Caco-2 (cell line): ENCODE measurements at regions not wholly inside any gene's neighbourhood (a gene's known extent, or its start where the extent isn't known, plus 50 kb on each side); places are given as distances from the start of the nearest gene placed in this dataset.

Experiments used
- BruUV-seq: library from RNA; stranded (reverse); fragments of 400-500 nt; replicated peaks from 2 replicates; lab custom pipeline; 2021; lab: Mats Ljungman, UMichigan
- CTCF ChIA-PET: fragments of 300-600 bp; sonication (Branson Sonifier 250); formaldehyde crosslinking; loops from one replicate; lab custom pipeline; 2022; ENCODE audit warnings: antibody characterized with exemption; lab: Charles Lee
- POLR2A ChIA-PET: fragments of 300-600 bp; sonication (Branson Sonifier 250); formaldehyde crosslinking; loops from one replicate; lab custom pipeline; 2022; ENCODE audit warnings: antibody characterized with exemption; lab: Charles Lee
- DNase-seq, 2 experiments: peaks; one replicate each; pipeline versions ENCODE4 v3.0.0 to v3.0.0-alpha.2; 2020 to 2022
- H3K27me3 ChIP-seq: replicated peaks from 2 replicates; pipeline ENCODE4 v1.6.0; 2011; ENCODE audit warnings: low read length; ENCODE audit not compliant: control insufficient read depth, insufficient read depth
- H3K36me3 ChIP-seq: 2 replicates; pipeline ENCODE4 v1.5.1; 2011; ENCODE audit warnings: low read length; ENCODE audit not compliant: control insufficient read depth, insufficient read depth
- H3K4me1 ChIP-seq: fragments of 250-450 bp; sonication (Bioruptor Pico); 2 replicates; pipeline ENCODE4 v1.5.1; 2020; ENCODE audit warnings: mild to moderate bottlenecking
- H3K4me3 ChIP-seq: 2 replicates; pipeline ENCODE4 v1.5.1; 2011; ENCODE audit warnings: low read depth, mild to moderate bottlenecking, control low read depth, low read length
- H3K9me3 ChIP-seq: fragments of 250-450 bp; sonication (Bioruptor Pico); 2 replicates; pipeline ENCODE4 v1.5.1; 2020; ENCODE audit warnings: mild to moderate bottlenecking, moderate library complexity
- H3K27ac Mint-ChIP-seq: one replicate; pipeline ENCODE4 v1.8.0; 2022; ENCODE audit warnings: mixed read lengths; ENCODE audit not compliant: unreplicated experiment
- H3K27me3 Mint-ChIP-seq: one replicate; pipeline ENCODE4 v1.8.0; 2022; ENCODE audit warnings: mixed read lengths; ENCODE audit not compliant: insufficient read depth, unreplicated experiment
- H3K36me3 Mint-ChIP-seq: one replicate; pipeline ENCODE4 v1.8.0; 2022; ENCODE audit warnings: mild to moderate bottlenecking, mixed read lengths; ENCODE audit not compliant: insufficient read depth, unreplicated experiment
- H3K4me1 Mint-ChIP-seq: one replicate; pipeline ENCODE4 v1.8.0; 2022; ENCODE audit warnings: low read depth, mixed read lengths; ENCODE audit not compliant: unreplicated experiment
- H3K4me3 Mint-ChIP-seq: one replicate; pipeline ENCODE4 v1.8.0; 2022; ENCODE audit warnings: mild to moderate bottlenecking, moderate library complexity, mixed read lengths; ENCODE audit not compliant: unreplicated experiment
- H3K9me3 Mint-ChIP-seq: one replicate; pipeline ENCODE4 v1.8.0; 2022; ENCODE audit warnings: mixed read lengths; ENCODE audit not compliant: unreplicated experiment
- intact Hi-C: fragments of 100-400 bp; cut with micrococcal nuclease; formaldehyde crosslinking; loops from one replicate; pipeline ENCODE4 v1.10.0; 2022; ENCODE audit not compliant: unreplicated experiment
- TF ChIP-seq, protein P1 (sequence below), 2 experiments: fragments of 200-600 bp in 1 of 2; IDR thresholded peaks; 1 replicate in 1 of 2; 2 replicates in 1 of 2; pipeline versions ENCODE4 v1.5.1 to v1.8.0; 2011 to 2022; ENCODE audit warnings: antibody characterized with exemption in 1 of 2, control low read depth in 1 of 2, inconsistent platforms in 1 of 2, low read depth in 1 of 2, low read length in 1 of 2, mild to moderate bottlenecking in 1 of 2, moderate library complexity in 1 of 2; ENCODE audit not compliant: insufficient read depth in 1 of 2, severe bottlenecking in 1 of 2, unreplicated experiment in 1 of 2

DNA sequence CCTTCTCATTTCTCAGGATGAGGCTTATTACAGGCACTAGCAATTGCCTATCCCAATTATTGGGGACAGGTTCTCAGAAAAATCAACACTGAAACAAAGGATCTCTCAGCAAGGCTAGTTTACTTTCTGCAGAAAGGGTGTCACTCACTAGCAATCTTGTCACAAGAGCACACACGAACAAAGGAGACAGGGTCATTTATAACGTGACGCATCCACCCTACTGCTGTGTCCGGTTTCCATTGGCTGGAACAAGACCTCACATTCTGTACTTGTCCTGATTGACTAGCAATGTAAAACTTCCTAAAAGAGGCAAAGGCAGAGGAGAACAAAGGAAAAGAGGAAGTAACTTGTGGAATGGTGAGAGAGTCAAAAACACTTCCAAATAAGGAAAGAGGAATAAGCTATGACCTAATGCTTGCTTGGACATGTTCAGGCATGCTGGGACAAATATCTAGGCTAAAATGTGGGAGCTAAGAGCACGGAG lies 160.2 kb upstream of the STXBP5 start:
- TF ChIP-seq, protein P1, sequence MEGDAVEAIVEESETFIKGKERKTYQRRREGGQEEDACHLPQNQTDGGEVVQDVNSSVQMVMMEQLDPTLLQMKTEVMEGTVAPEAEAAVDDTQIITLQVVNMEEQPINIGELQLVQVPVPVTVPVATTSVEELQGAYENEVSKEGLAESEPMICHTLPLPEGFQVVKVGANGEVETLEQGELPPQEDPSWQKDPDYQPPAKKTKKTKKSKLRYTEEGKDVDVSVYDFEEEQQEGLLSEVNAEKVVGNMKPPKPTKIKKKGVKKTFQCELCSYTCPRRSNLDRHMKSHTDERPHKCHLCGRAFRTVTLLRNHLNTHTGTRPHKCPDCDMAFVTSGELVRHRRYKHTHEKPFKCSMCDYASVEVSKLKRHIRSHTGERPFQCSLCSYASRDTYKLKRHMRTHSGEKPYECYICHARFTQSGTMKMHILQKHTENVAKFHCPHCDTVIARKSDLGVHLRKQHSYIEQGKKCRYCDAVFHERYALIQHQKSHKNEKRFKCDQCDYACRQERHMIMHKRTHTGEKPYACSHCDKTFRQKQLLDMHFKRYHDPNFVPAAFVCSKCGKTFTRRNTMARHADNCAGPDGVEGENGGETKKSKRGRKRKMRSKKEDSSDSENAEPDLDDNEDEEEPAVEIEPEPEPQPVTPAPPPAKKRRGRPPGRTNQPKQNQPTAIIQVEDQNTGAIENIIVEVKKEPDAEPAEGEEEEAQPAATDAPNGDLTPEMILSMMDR (IDR thresholded peaks at IDR 0.05; ENCODE audit: insufficient read depth in 1 of 2, low read depth in 1 of 2, low read length in 1 of 2, severe bottlenecking in 1 of 2, unreplicated experiment in 1 of 2) = no peak
- no peaks in the 10 kb centered on the region for H3K27me3 Mint-ChIP-seq
- no peak for DNase-seq
- Histone ChIP-seq H3K27me3 (no peaks in the 10 kb centered on the region), H3K36me3 (no peaks in the 10 kb centered on the region), H3K4me1 (no peaks in the 10 kb centered on the region), H3K9me3 (no peaks in the 10 kb centered on the region; the same call in 1 of the 2 replicates), H3K4me3 (no peak overlapping the region)
- CTCF ChIA-PET = no interaction called here
- no peak overlapping the region for H3K27ac Mint-ChIP-seq
- intact Hi-C loops = loop anchor here (2.0 kb wide), 1 partner anchor 59 kb away; no protein-coding TSS in a partner anchor
- H3K4me3 Mint-ChIP-seq = no peak overlapping the region
- POLR2A ChIA-PET = no interaction called here
- peaks cover 28% of the 10 kb centered on the region for H3K9me3 Mint-ChIP-seq
- no peaks in the 10 kb centered on the region for H3K36me3 Mint-ChIP-seq
- BruUV-seq = no TSS peak
- no peaks in the 10 kb centered on the region for H3K4me1 Mint-ChIP-seq

DNA sequence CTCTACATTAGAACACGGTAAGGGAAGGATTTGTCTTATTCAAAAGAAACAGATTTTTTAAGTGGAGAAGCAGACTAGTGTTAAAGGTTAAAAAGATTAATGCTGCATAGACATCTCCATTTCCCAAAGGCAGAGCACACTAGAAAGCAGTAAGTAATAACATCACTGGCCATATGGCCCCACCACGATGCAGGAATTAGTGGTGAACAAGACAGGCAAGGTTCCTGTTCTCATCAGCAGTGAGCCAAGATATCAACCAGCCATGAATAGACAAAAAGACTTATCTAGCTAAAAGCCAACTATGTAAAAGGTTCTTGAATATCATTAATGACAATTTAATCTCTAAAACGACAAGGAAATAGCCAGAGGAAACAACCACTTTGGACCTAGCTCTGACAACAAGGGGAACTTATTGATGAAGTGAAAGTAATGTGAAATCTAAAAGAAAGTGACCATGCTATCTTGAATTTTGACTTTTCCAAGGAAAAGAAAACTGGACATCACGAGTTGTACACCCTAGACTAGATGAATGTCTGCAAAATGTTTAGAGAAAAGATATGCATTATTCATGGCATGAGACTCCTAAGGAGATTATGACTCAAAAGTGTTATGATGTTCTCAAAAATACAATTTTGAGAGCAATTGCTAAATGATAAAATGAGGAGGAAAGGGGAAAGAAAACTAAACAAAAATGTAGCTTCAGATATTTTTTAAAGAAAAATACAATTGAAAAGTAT lies 157.9 kb upstream of the STXBP5 start:
- Histone ChIP-seq H3K9me3 (no peaks in the 10 kb centered on the region; the same call in 1 of the 2 replicates), H3K27me3 (no peaks in the 10 kb centered on the region), H3K4me3 (no peak overlapping the region), H3K36me3 (no peaks in the 10 kb centered on the region), H3K4me1 (no peaks in the 10 kb centered on the region)
- DNase-seq = no peak
- intact Hi-C loops = no loop called here
- BruUV-seq = no TSS peak
- Mint-ChIP-seq H3K36me3 (no peaks in the 10 kb centered on the region), H3K27ac (no peak overlapping the region), H3K4me1 (peaks cover 6% of the 10 kb centered on the region), H3K27me3 (no peaks in the 10 kb centered on the region), H3K4me3 (no peak overlapping the region), H3K9me3 (peaks cover 28% of the 10 kb centered on the region)
- CTCF ChIA-PET = no interaction called here
- TF ChIP-seq, protein P1 (IDR thresholded peaks at IDR 0.05; ENCODE audit: insufficient read depth in 1 of 2, low read depth in 1 of 2, low read length in 1 of 2, severe bottlenecking in 1 of 2, unreplicated experiment in 1 of 2) = no peak
- POLR2A ChIA-PET = no interaction called here

DNA sequence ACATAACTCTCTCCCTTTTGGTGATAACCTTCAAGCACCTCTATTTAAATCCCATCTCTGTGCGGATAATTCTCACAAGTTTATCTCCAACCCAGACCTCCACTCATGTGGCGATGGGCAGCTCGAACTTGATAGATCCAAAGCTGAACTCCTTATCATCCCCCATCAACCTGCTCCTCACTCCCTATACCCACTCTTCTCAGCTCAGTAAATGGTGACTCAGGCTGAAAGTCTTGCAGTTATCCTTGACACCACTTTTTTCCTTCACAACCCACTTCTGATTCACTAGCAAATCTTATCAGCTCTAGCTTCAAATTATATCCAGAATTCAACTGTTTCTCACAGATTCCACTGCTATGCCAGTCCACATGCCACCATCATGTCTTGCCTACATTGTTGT lies 155.3 kb upstream of the STXBP5 start:
- TF ChIP-seq, protein P1 (IDR thresholded peaks at IDR 0.05; ENCODE audit: insufficient read depth in 1 of 2, low read depth in 1 of 2, low read length in 1 of 2, severe bottlenecking in 1 of 2, unreplicated experiment in 1 of 2) = no peak
- peaks cover 6% of the 10 kb centered on the region for H3K4me1 Mint-ChIP-seq
- no TSS peak for BruUV-seq
- intact Hi-C loops = no loop called here
- H3K4me3 Mint-ChIP-seq = no peak overlapping the region
- H3K27me3 Mint-ChIP-seq = no peaks in the 10 kb centered on the region
- H3K4me3 ChIP-seq = no peak overlapping the region
- no peaks in the 10 kb centered on the region for H3K36me3 Mint-ChIP-seq
- CTCF ChIA-PET = no interaction called here
- H3K36me3 ChIP-seq = no peaks in the 10 kb centered on the region
- POLR2A ChIA-PET = no interaction called here
- H3K9me3 Mint-ChIP-seq = peaks cover 11% of the 10 kb centered on the region
- DNase-seq = no peak
- no peak overlapping the region for H3K27ac Mint-ChIP-seq
- no peaks in the 10 kb centered on the region for H3K27me3 ChIP-seq
- H3K4me1 ChIP-seq = no peaks in the 10 kb centered on the region
- no peaks in the 10 kb centered on the region for H3K9me3 ChIP-seq
